ENCODE measurements at regions not wholly inside any gene's neighbourhood (a gene's known extent, or its start where the extent isn't known, plus 50 kb on each side); places are given as distances from the start of the nearest gene placed in this dataset.

GRCh38 chr14:26074892-26075291, 522.9 kb downstream of the NOVA1 start:
- no peak for TF ChIP-seq CTCF (IDR thresholded peaks at IDR 0.05)
- no peak for TF ChIP-seq RFX5 (IDR thresholded peaks at IDR 0.05)
- TF ChIP-seq USF2 (IDR thresholded peaks at IDR 0.05), result no peak
- no peak for TF ChIP-seq BHLHE40 (IDR thresholded peaks at IDR 0.05; ENCODE audit: low read depth, low read length)
- TF ChIP-seq RNF2 (IDR thresholded peaks at IDR 0.05; ENCODE audit: borderline replicate concordance, low read depth), result no peak
- no peak for TF ChIP-seq POLR2A (IDR thresholded peaks at IDR 0.05; ENCODE audit: low read length)
- TF ChIP-seq MYC (IDR thresholded peaks at IDR 0.05; ENCODE audit: borderline replicate concordance, low read length), result no peak
- TF ChIP-seq CBX2 (IDR thresholded peaks at IDR 0.05; ENCODE audit: borderline replicate concordance, low read depth), result no peak

Data from A549 (cell line).